Mesenchymal stem cell (in vitro differentiated cells and primary cell): ENCODE measurements at regions not wholly inside any gene's neighbourhood (a gene's known extent, or its start where the extent isn't known, plus 50 kb on each side); places are given as distances from the start of the nearest gene placed in this dataset.

Source experiments
- DNase-seq: peaks from one replicate; pipeline ENCODE4 v3.0.0-alpha.2; 2013
- H2AFZ ChIP-seq: one replicate; pipeline ENCODE4 v1.6.1; 2013; ENCODE audit warnings: low read depth, mild to moderate bottlenecking, control low read depth, inconsistent platforms, low read length, moderate library complexity
- H2AK5ac ChIP-seq: 2 replicates; pipeline ENCODE4 v1.6.1; 2013; ENCODE audit warnings: low read length, moderate library complexity, mild to moderate bottlenecking, inconsistent platforms; ENCODE audit not compliant: severe bottlenecking
- H2BK120ac ChIP-seq: one replicate; pipeline ENCODE4 v1.6.1; 2013; ENCODE audit warnings: low read depth, mild to moderate bottlenecking, inconsistent platforms, low read length, moderate library complexity
- H2BK12ac ChIP-seq, 2 experiments: one replicate each; pipeline ENCODE4 v1.6.1; 2013; ENCODE audit warnings: inconsistent platforms in 2 of 2, low read length in 2 of 2, mild to moderate bottlenecking in 2 of 2, moderate library complexity in 2 of 2, control low read depth in 1 of 2
- H2BK15ac ChIP-seq: one replicate; pipeline ENCODE4 v1.6.1; 2013; ENCODE audit warnings: mild to moderate bottlenecking, low read depth, inconsistent platforms; ENCODE audit not compliant: poor library complexity, severe bottlenecking
- H2BK5ac ChIP-seq: 2 replicates; pipeline ENCODE4 v1.6.1; 2013; ENCODE audit warnings: low read depth, mild to moderate bottlenecking, low read length, control low read depth, inconsistent platforms; ENCODE audit not compliant: poor library complexity, severe bottlenecking
- H3K14ac ChIP-seq, 2 experiments: one replicate each; pipeline ENCODE4 v1.6.1; 2013; ENCODE audit warnings: inconsistent platforms in 2 of 2, low read length in 2 of 2, control low read depth in 1 of 2, mild to moderate bottlenecking in 1 of 2, moderate library complexity in 1 of 2
- H3K18ac ChIP-seq, 2 experiments: one replicate each; pipeline ENCODE4 v1.6.1; 2013; ENCODE audit warnings: inconsistent platforms in 2 of 2, low read length in 2 of 2, control low read depth in 1 of 2, low read depth in 1 of 2, mild to moderate bottlenecking in 1 of 2
- H3K23ac ChIP-seq, 2 experiments: one replicate each; pipeline ENCODE4 v1.6.1; 2013; ENCODE audit warnings: inconsistent platforms in 2 of 2, low read length in 2 of 2, mild to moderate bottlenecking in 2 of 2, moderate library complexity in 2 of 2, control low read depth in 1 of 2
- H3K27ac ChIP-seq: 2 replicates; pipeline ENCODE4 v1.5.1; 2013; ENCODE audit warnings: mild to moderate bottlenecking, moderate library complexity, low read length, control low read depth, inconsistent platforms; ENCODE audit not compliant: poor library complexity, severe bottlenecking
- H3K27me3 ChIP-seq, 2 experiments: 2 replicates each; pipeline versions ENCODE4 v1.6.1 to v1.7.0; 2013; ENCODE audit warnings: low read length in 2 of 2, mild to moderate bottlenecking in 2 of 2, moderate library complexity in 2 of 2, control low read depth in 1 of 2, inconsistent platforms in 1 of 2; ENCODE audit not compliant: control insufficient read depth in 1 of 2, insufficient read depth in 1 of 2
- H3K36me3 ChIP-seq, 2 experiments: 2 replicates each; pipeline versions ENCODE4 v1.6.1 to v1.7.0; 2013; ENCODE audit warnings: low read length in 2 of 2, control low read depth in 1 of 2, inconsistent platforms in 1 of 2, low read depth in 1 of 2, mild to moderate bottlenecking in 1 of 2; ENCODE audit not compliant: insufficient read depth in 2 of 2, control insufficient read depth in 1 of 2
- H3K4ac ChIP-seq, 2 experiments: one replicate each; pipeline ENCODE4 v1.6.1; 2013; ENCODE audit warnings: inconsistent platforms in 2 of 2, low read length in 2 of 2, mild to moderate bottlenecking in 2 of 2, moderate library complexity in 2 of 2, control low read depth in 1 of 2, low read depth in 1 of 2
- H3K4me1 ChIP-seq: 2 replicates; pipeline ENCODE4 v1.6.1; 2013; ENCODE audit warnings: low read depth, low read length, control low read depth; ENCODE audit not compliant: control insufficient read depth, insufficient read depth
- H3K4me2 ChIP-seq: 2 replicates; pipeline ENCODE4 v1.6.1; 2013; ENCODE audit warnings: low read length, mild to moderate bottlenecking, inconsistent platforms; ENCODE audit not compliant: poor library complexity, severe bottlenecking
- H3K4me3 ChIP-seq, 2 experiments: 2 replicates each; pipeline versions ENCODE4 v1.5.1 to v1.7.0; 2013; ENCODE audit warnings: low read length in 2 of 2, mild to moderate bottlenecking in 2 of 2, control low read depth in 1 of 2, low read depth in 1 of 2; ENCODE audit not compliant: insufficient read depth in 1 of 2
- H3K79me1 ChIP-seq: replicated peaks from 2 replicates; pipeline ENCODE4 v1.6.1; 2013; ENCODE audit warnings: mild to moderate bottlenecking, control low read depth, low read length, inconsistent platforms; ENCODE audit not compliant: poor library complexity, severe bottlenecking
- H3K9ac ChIP-seq: 2 replicates; pipeline ENCODE4 v1.7.0; 2013; ENCODE audit warnings: mild to moderate bottlenecking, low read length, moderate library complexity
- H3K9me3 ChIP-seq: 2 replicates; pipeline ENCODE4 v1.7.0; 2013; ENCODE audit warnings: mild to moderate bottlenecking, low read length; ENCODE audit not compliant: control insufficient read depth
- H4K8ac ChIP-seq: one replicate; pipeline ENCODE4 v1.6.1; 2013; ENCODE audit warnings: inconsistent platforms, mild to moderate bottlenecking, low read length, moderate library complexity
- H4K91ac ChIP-seq: one replicate; pipeline ENCODE4 v1.6.1; 2013; ENCODE audit warnings: mild to moderate bottlenecking, low read length, inconsistent platforms
- WGBS: methylation state at CpG from one replicate; pipeline ENCODE4 v1.1.7; 2013; ENCODE audit warnings: mixed read lengths; 5-methylcytosine and 5-hydroxymethylcytosine counted together

DNA sequence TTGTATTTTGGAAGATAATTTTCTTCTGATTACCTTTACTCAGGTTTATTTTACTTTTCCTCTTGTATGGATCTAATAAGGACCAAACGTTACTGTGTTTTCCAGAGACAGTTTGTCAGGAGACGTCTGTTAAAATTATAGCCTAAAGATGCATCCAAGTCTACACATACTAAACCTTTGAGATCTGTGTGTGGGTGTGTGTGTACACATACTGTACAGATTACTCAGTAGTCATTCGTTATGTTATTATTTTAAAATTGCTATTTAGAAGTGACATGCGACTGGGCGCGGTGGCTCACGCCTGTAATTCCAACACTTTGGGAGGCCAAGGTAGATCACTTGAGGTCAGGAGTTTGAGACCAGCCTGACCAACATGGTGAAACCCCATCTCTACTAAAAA, 51.6 kb upstream of the CNTLN start:
- H3K27ac ChIP-seq: no peak overlapping the region
- no peak overlapping the region for H2AK5ac ChIP-seq

DNA sequence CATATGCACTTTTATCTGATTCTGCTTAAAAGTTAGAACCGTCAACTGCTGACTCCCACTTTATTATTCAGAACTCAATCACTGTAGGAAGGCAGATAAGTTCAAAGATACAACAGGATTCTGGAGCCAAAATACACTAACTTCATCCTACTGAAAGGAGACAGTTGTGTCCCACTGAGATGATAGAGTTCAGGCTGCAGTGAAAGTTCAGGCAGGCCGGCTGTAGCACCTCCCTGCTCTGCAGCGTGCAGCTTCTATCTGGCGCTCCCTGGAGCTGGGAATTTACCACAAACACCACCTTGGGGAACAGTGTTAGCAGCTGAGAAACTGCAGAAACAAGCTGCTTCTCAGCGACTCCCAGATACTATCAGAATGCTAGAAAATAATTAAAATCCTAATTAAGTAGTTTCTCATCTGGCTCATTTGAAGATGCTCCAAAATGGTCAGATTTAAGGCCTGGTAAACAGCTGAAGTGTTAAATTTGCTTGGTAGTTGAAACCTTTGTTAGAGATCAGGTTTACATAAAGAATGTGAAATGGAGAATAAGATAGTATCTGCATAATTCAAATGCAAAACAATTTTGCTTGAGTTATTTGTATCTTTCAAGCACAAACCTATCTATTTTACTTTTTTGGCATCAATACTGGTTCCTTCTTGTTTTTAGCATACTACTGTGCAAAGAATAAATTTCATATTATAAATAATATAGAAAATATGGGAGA, 52.3 kb upstream of the CNTLN start:
- Histone ChIP-seq H3K4me2 (no peak overlapping the region), H2BK12ac (no peak overlapping the region), H3K27ac (peak overlapping the region; percentile 14)

More for the DNA sequence above, 51.6 kb upstream of the CNTLN start:
- DNase-seq: no peak
- no peaks in the 10 kb centered on the region for H3K27me3 ChIP-seq
- no peak overlapping the region for H3K18ac ChIP-seq
- no peak overlapping the region for H4K91ac ChIP-seq
- no peak overlapping the region for H2BK15ac ChIP-seq
- no peak overlapping the region for H2BK12ac ChIP-seq
- no peak overlapping the region for H3K4me2 ChIP-seq
- no peak overlapping the region for H3K23ac ChIP-seq
- H3K14ac ChIP-seq: no peak overlapping the region
- H4K8ac ChIP-seq: no peak overlapping the region
- H3K9ac ChIP-seq: no peak overlapping the region
- H2AFZ ChIP-seq: no peak overlapping the region
- no peak overlapping the region for H3K4ac ChIP-seq
- H3K79me1 ChIP-seq: no peaks in the 10 kb centered on the region
- H3K36me3 ChIP-seq: no peaks in the 10 kb centered on the region
- no peak overlapping the region for H2BK5ac ChIP-seq
- no peaks in the 10 kb centered on the region for H3K4me1 ChIP-seq
- no peaks in the 10 kb centered on the region for H3K9me3 ChIP-seq
- WGBS: 95% methylated on average over 4 of the region's 7 CpGs
- H2BK120ac ChIP-seq: no peak overlapping the region
- no peak overlapping the region for H3K4me3 ChIP-seq

DNA sequence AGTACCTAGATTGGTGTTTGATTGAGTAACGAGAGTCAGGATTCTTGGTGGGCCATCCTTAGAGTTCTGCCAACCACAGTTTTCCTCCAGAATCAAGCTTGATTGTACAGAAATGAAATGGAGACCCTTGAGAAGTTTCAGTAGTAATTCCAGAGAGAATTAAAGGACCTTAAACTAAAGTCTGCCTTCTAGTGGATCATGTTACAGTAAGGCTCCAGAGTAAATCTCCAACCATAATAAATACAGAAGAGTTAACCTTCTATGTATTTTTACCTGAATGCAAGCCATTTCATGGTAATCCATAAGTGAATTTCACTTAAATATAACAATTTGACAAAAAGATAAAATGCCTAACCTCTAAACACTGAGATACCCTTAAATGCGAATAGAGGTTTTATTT, 53.0 kb upstream of the CNTLN start:
- no peaks in the 10 kb centered on the region for H3K27me3 ChIP-seq
- H2BK120ac ChIP-seq: no peak overlapping the region
- no peak overlapping the region for H3K27ac ChIP-seq
- no peak overlapping the region for H2AFZ ChIP-seq
- H3K9me3 ChIP-seq: no peaks in the 10 kb centered on the region
- H3K4me3 ChIP-seq: no peak overlapping the region
- no peak overlapping the region for H2BK15ac ChIP-seq
- no peak overlapping the region for H3K4me2 ChIP-seq
- H3K23ac ChIP-seq: no peak overlapping the region
- H3K14ac ChIP-seq: no peak overlapping the region
- H3K4ac ChIP-seq: no peak overlapping the region
- DNase-seq: no peak
- no peak overlapping the region for H3K18ac ChIP-seq
- H3K4me1 ChIP-seq: no peaks in the 10 kb centered on the region
- H2BK5ac ChIP-seq: no peak overlapping the region
- no peak overlapping the region for H2BK12ac ChIP-seq
- H4K91ac ChIP-seq: no peak overlapping the region
- no peaks in the 10 kb centered on the region for H3K36me3 ChIP-seq
- H3K79me1 ChIP-seq: no peaks in the 10 kb centered on the region
- no peak overlapping the region for H2AK5ac ChIP-seq
- no peak overlapping the region for H4K8ac ChIP-seq
- H3K9ac ChIP-seq: peak overlapping the region; percentile 5
- no CpG with 5 or more reads among the region's 2 CpGs for WGBS

More for the DNA sequence above, 52.3 kb upstream of the CNTLN start:
- Histone ChIP-seq H2BK120ac (no peak overlapping the region), H3K79me1 (no peaks in the 10 kb centered on the region), H3K14ac (no peak overlapping the region), H3K23ac (no peak overlapping the region), H3K4me1 (no peaks in the 10 kb centered on the region), H2AFZ (peak overlapping the region; percentile 51), H2AK5ac (no peak overlapping the region), H2BK15ac (no peak overlapping the region), H3K36me3 (no peaks in the 10 kb centered on the region), H4K91ac (no peak overlapping the region), H3K4ac (no peak overlapping the region), H4K8ac (no peak overlapping the region), H3K9me3 (no peaks in the 10 kb centered on the region), H3K27me3 (no peaks in the 10 kb centered on the region), H3K9ac (peak overlapping the region; percentile 5), H3K18ac (no peak overlapping the region), H2BK5ac (no peak overlapping the region), H3K4me3 (no peak overlapping the region)
- DNase-seq: peak; percentile 30
- WGBS: 27% methylated on average over 3 of the region's 5 CpGs

DNA sequence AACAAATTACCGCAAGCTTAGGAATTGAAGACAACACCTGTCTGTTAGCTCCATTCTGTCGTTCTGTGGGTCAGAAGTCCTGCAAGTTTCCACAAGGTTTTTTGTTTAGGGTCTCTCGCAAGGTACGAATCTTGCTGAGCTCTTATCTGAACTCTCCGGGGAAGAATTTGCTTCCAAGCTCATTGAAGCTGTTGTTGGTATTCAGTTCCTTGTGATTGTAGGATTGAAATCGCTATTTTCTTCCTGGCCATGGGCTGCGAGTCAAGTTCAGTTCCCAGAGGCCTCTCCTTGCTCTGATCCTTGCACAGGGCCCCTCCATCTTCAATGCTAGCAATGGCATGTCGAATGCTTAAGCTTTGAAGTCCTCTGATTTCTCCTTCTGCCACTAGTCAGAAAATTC, 53.5 kb upstream of the CNTLN start:
- Histone ChIP-seq H3K9ac (no peak overlapping the region), H2BK120ac (no peak overlapping the region), H3K36me3 (no peaks in the 10 kb centered on the region), H3K4me2 (no peak overlapping the region), H2BK12ac (peak overlapping the region in 1 of 2 experiments; percentile 16), H3K18ac (no peak overlapping the region), H3K9me3 (no peaks in the 10 kb centered on the region), H3K27me3 (no peaks in the 10 kb centered on the region), H2AK5ac (no peak overlapping the region), H4K91ac (no peak overlapping the region), H2AFZ (no peak overlapping the region), H3K27ac (no peak overlapping the region), H2BK5ac (no peak overlapping the region), H3K79me1 (no peaks in the 10 kb centered on the region), H3K4me3 (no peak overlapping the region), H4K8ac (no peak overlapping the region), H3K4me1 (no peaks in the 10 kb centered on the region), H2BK15ac (no peak overlapping the region), H3K4ac (no peak overlapping the region), H3K14ac (no peak overlapping the region), H3K23ac (no peak overlapping the region)
- DNase-seq: no peak
- 78% methylated on average over 8 of the region's 8 CpGs for WGBS
